ENCODE measurements at regions not wholly inside any gene's neighbourhood (a gene's known extent, or its start where the extent isn't known, plus 50 kb on each side); places are given as distances from the start of the nearest gene placed in this dataset.

DNA sequence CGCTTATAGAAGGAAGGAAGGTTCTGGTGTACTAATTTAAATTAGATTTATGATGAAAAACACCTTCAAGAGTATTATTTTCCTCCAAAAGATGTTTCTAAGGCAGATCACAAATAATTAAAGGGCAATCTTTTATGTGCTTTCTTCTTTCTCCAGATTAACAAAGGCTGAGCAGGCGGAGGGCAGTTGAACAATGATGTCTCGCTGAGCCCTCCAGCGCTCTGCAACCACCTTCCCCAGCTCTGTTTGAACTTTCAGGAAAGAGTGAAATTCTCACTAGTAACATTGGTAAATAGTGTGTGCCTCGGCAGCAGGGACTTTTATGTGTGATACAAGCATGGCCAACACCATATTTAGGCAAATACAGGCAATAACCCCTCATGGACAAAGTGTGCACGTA, 379.1 kb upstream of the MKI67 start (continued):
- TF ChIP-seq, protein P1, sequence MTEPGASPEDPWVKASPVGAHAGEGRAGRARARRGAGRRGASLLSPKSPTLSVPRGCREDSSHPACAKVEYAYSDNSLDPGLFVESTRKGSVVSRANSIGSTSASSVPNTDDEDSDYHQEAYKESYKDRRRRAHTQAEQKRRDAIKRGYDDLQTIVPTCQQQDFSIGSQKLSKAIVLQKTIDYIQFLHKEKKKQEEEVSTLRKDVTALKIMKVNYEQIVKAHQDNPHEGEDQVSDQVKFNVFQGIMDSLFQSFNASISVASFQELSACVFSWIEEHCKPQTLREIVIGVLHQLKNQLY (CRISPR knock-in tag; conservative IDR thresholded peaks at IDR 0.05) = no peak
- TF ChIP-seq BRF1 (IDR thresholded peaks at IDR 0.05; ENCODE audit: borderline replicate concordance, extremely low read depth, insufficient read length) (no peak), CBX2 (IDR thresholded peaks at IDR 0.05; ENCODE audit: insufficient read depth, low read length, poor library complexity, severe bottlenecking) (no peak), TCF3 (CRISPR knock-in tag; IDR thresholded peaks at IDR 0.05) (no peak), ZNF398 (CRISPR knock-in tag; IDR thresholded peaks at IDR 0.05) (no peak), RBM15 (IDR thresholded peaks at IDR 0.05; ENCODE audit: insufficient read depth, low read length) (no peak), PHTF2 (CRISPR knock-in tag; IDR thresholded peaks at IDR 0.05) (no peak), HDAC8 (tag; IDR thresholded peaks at IDR 0.05) (no peak)
- TF ChIP-seq, protein P2, sequence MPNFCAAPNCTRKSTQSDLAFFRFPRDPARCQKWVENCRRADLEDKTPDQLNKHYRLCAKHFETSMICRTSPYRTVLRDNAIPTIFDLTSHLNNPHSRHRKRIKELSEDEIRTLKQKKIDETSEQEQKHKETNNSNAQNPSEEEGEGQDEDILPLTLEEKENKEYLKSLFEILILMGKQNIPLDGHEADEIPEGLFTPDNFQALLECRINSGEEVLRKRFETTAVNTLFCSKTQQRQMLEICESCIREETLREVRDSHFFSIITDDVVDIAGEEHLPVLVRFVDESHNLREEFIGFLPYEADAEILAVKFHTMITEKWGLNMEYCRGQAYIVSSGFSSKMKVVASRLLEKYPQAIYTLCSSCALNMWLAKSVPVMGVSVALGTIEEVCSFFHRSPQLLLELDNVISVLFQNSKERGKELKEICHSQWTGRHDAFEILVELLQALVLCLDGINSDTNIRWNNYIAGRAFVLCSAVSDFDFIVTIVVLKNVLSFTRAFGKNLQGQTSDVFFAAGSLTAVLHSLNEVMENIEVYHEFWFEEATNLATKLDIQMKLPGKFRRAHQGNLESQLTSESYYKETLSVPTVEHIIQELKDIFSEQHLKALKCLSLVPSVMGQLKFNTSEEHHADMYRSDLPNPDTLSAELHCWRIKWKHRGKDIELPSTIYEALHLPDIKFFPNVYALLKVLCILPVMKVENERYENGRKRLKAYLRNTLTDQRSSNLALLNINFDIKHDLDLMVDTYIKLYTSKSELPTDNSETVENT (CRISPR knock-in tag; IDR thresholded peaks at IDR 0.05) = no peak

Data from K562 (cell line).